Parathyroid adenoma (tissue), 2 donors: ENCODE measurements at regions not wholly inside any gene's neighbourhood (a gene's known extent, or its start where the extent isn't known, plus 50 kb on each side); places are given as distances from the start of the nearest gene placed in this dataset.

Experiments used
- H2AFZ ChIP-seq: fragments of 300-600 bp; sonication (generic); one replicate; pipeline ENCODE4 v1.7.0; 2017; ENCODE audit warnings: antibody characterized with exemption, mild to moderate bottlenecking
- H3K27ac ChIP-seq: fragments of 300-600 bp; sonication (generic); one replicate; pipeline ENCODE4 v1.7.0; 2017
- H3K27me3 ChIP-seq: fragments of 300-600 bp; sonication (generic); one replicate; pipeline ENCODE4 v1.7.0; 2017; ENCODE audit warnings: low read length; ENCODE audit not compliant: control insufficient read depth, insufficient read depth
- H3K36me3 ChIP-seq: fragments of 300-600 bp; sonication (generic); one replicate; pipeline ENCODE4 v1.7.0; 2017; ENCODE audit warnings: low read length; ENCODE audit not compliant: control insufficient read depth, insufficient read depth
- H3K4me1 ChIP-seq: fragments of 300-600 bp; sonication (generic); one replicate; pipeline ENCODE4 v1.7.0; 2017; ENCODE audit warnings: control low read depth
- H3K4me2 ChIP-seq: fragments of 300-600 bp; sonication (generic); one replicate; pipeline ENCODE4 v1.7.0; 2017; ENCODE audit warnings: low read length
- H3K4me3 ChIP-seq: fragments of 300-600 bp; sonication (generic); one replicate; pipeline ENCODE4 v1.7.0; 2017; ENCODE audit warnings: low read depth, low read length
- H3K79me2 ChIP-seq: fragments of 300-600 bp; sonication (generic); one replicate; pipeline ENCODE4 v1.7.0; 2017; ENCODE audit warnings: control low read depth
- H3K9ac ChIP-seq: fragments of 300-600 bp; sonication (generic); one replicate; pipeline ENCODE4 v1.7.0; 2017; ENCODE audit warnings: mild to moderate bottlenecking
- H3K9me3 ChIP-seq: fragments of 300-600 bp; sonication (generic); one replicate; pipeline ENCODE4 v1.7.0; 2017; ENCODE audit warnings: low read length; ENCODE audit not compliant: control insufficient read depth
- TF ChIP-seq, protein P1 (sequence below): fragments of 300-600 bp; sonication (generic); IDR thresholded peaks from one replicate; pipeline ENCODE4 v1.7.0; 2017; ENCODE audit warnings: antibody characterized with exemption, mild to moderate bottlenecking
- donor health status: primary hyperparathyroidism.

GRCh38 chr1:185514311-185514710, 197.3 kb upstream of the IVNS1ABP start:
- no peaks in the 10 kb centered on the region for H3K36me3 ChIP-seq
- no peaks in the 10 kb centered on the region for H3K79me2 ChIP-seq
- no peak overlapping the region for H3K4me3 ChIP-seq
- TF ChIP-seq, protein P1, sequence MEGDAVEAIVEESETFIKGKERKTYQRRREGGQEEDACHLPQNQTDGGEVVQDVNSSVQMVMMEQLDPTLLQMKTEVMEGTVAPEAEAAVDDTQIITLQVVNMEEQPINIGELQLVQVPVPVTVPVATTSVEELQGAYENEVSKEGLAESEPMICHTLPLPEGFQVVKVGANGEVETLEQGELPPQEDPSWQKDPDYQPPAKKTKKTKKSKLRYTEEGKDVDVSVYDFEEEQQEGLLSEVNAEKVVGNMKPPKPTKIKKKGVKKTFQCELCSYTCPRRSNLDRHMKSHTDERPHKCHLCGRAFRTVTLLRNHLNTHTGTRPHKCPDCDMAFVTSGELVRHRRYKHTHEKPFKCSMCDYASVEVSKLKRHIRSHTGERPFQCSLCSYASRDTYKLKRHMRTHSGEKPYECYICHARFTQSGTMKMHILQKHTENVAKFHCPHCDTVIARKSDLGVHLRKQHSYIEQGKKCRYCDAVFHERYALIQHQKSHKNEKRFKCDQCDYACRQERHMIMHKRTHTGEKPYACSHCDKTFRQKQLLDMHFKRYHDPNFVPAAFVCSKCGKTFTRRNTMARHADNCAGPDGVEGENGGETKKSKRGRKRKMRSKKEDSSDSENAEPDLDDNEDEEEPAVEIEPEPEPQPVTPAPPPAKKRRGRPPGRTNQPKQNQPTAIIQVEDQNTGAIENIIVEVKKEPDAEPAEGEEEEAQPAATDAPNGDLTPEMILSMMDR, result no peak
- no peak overlapping the region for H3K9ac ChIP-seq
- no peaks in the 10 kb centered on the region for H3K9me3 ChIP-seq
- H3K27me3 ChIP-seq, result no peaks in the 10 kb centered on the region
- no peak overlapping the region for H3K4me2 ChIP-seq
- no peak overlapping the region for H3K27ac ChIP-seq
- H2AFZ ChIP-seq, result no peak overlapping the region
- H3K4me1 ChIP-seq, result no peaks in the 10 kb centered on the region

DNA sequence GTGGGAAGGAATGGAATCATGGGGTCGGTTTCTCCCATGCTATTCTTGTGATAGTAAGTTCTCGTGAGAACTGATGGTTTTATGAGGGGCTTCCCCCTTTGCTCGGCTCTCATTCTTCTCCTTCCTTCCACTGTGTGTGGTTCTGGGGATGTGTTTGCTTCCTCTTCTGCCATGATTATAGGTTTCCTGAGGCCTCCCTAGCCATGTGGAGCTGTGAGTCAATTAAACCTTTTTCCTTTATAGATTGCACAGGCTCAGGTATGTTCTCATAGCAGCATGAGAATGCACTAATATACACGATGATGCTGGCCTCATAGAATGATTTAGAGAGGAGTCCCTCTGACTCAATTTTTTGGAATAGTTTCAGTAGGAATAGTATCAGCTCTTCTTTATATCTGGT, 195.4 kb upstream of the IVNS1ABP start:
- H3K9me3 ChIP-seq, result no peaks in the 10 kb centered on the region
- H2AFZ ChIP-seq, result no peak overlapping the region
- no peak overlapping the region for H3K27ac ChIP-seq
- H3K4me2 ChIP-seq, result no peak overlapping the region
- H3K36me3 ChIP-seq, result no peaks in the 10 kb centered on the region
- no peak overlapping the region for H3K4me3 ChIP-seq
- H3K9ac ChIP-seq, result no peak overlapping the region
- no peaks in the 10 kb centered on the region for H3K79me2 ChIP-seq
- H3K4me1 ChIP-seq, result no peaks in the 10 kb centered on the region
- TF ChIP-seq, protein P1, result no peak
- no peaks in the 10 kb centered on the region for H3K27me3 ChIP-seq

DNA sequence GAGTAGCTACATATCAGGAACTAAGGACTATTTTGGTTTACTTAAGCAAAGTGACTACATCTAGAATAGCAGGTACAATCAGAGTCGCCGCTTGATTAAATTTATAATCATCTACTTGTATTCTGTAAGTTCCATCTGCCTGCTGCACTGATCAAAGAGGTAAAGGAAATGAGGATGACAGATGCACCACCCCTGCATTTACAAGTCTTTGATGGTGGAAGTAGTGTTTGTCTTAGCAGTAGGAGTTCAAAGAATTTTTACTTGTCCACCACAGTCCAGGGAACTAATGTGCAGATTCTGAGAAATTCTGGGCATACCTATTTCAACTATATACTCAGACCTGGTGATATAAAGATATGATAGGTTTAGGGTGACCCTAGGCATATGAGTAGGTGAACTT, 184.1 kb upstream of the IVNS1ABP start:
- TF ChIP-seq, protein P1, result no peak

DNA sequence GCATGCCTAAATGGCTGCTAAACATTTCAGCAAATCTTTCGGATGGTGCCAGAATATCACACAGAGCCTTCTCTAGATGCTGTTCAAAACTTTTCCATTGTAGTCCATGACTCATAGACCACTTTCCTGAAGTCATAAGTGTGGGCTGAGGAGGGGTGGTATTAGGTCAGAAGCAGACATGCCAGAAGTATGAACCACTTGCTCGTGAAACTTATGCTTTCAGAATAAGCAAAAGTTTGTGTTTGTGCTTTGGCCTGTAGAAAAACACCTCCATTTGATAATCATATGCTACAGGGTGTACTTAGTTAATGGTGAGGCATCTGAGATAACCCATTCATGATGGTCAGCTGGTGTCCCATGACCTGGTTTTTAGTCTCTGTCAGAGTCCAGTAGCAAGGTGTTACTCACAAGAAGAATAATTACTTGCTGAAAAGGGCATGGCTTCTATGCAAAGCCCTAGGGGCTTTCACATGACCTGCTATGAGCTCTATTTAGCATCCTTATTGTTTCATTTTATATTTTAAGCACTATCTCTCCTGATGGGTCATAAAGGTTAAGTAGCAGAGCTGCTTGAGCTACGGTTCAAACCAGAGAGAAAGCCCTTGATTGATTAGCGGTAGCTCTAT, 183.1 kb upstream of the IVNS1ABP start:
- no peak overlapping the region for H3K27ac ChIP-seq
- no peak overlapping the region for H3K4me3 ChIP-seq
- no peaks in the 10 kb centered on the region for H3K4me1 ChIP-seq
- no peak overlapping the region for H3K9ac ChIP-seq
- no peak overlapping the region for H3K4me2 ChIP-seq
- no peaks in the 10 kb centered on the region for H3K36me3 ChIP-seq
- TF ChIP-seq, protein P1, result no peak
- no peaks in the 10 kb centered on the region for H3K79me2 ChIP-seq
- H2AFZ ChIP-seq, result no peak overlapping the region
- no peaks in the 10 kb centered on the region for H3K27me3 ChIP-seq
- H3K9me3 ChIP-seq, result no peaks in the 10 kb centered on the region

More for the DNA sequence above, 184.1 kb upstream of the IVNS1ABP start:
- H3K9me3 ChIP-seq, result no peaks in the 10 kb centered on the region
- no peak overlapping the region for H3K4me3 ChIP-seq
- H3K27ac ChIP-seq, result no peak overlapping the region
- no peaks in the 10 kb centered on the region for H3K4me1 ChIP-seq
- H3K79me2 ChIP-seq, result no peaks in the 10 kb centered on the region
- no peaks in the 10 kb centered on the region for H3K36me3 ChIP-seq
- no peak overlapping the region for H2AFZ ChIP-seq
- H3K4me2 ChIP-seq, result no peak overlapping the region
- H3K9ac ChIP-seq, result no peak overlapping the region
- H3K27me3 ChIP-seq, result no peaks in the 10 kb centered on the region

DNA sequence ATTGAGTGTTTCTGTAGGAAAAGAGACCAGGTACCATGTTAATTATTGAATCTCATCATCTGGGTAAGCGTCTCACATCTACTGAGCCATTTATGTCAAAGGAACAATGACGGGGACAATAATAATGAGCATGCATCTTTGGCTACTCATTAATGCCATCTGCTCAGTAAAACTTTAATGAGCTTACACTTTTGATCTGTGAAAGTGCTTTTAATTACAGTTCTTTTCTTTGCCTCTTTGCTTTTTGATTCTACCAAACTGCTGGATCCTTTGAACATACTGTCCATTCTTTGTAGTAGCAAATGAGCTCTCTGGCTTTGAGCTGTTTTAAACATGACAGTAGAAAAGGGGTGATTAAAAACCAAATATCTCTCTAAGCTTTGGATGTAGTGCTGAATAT, 181.2 kb upstream of the IVNS1ABP start:
- Histone ChIP-seq H3K27me3 (no peaks in the 10 kb centered on the region), H3K9ac (no peak overlapping the region), H3K9me3 (no peaks in the 10 kb centered on the region), H3K4me1 (no peaks in the 10 kb centered on the region), H3K79me2 (no peaks in the 10 kb centered on the region), H2AFZ (no peak overlapping the region), H3K4me2 (no peak overlapping the region), H3K27ac (no peak overlapping the region), H3K4me3 (no peak overlapping the region), H3K36me3 (no peaks in the 10 kb centered on the region)
- TF ChIP-seq, protein P1, result no peak
